HG02981 (cell line): ENCODE measurements at regions not wholly inside any gene's neighbourhood (a gene's known extent, or its start where the extent isn't known, plus 50 kb on each side); places are given as distances from the start of the nearest gene placed in this dataset.

Source experiments
- ATAC-seq: cut with Tn5 transposase; IDR thresholded peaks from one replicate; pipeline ENCODE4 v1.9.1; 2021; ENCODE audit warnings: mild to moderate bottlenecking, moderate library complexity; ENCODE audit not compliant: unreplicated experiment

DNA sequence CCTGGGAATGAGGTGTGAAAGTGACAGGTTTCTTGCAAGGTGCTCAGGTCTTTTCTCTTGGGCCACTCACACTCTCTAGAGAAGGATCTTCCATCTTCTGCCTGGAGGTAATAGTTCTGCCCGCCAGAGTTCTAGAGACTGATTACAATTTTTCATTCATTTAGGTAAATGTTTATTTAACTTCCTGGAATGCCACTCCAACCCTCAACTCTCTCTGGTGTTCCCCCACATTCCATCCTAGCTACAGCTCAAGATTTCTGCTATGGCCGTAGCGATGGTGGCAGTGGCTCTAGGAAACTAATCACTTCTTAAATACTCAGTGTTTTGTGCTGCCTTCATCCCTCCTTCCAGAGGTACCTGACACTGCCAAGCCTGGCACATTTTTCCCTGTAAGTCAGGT lies 174.6 kb downstream of the WDR11 start:
- no peak for ATAC-seq

- ATAC-seq, result no peak
Measured at GRCh38 chr10:121027371-121027770, 176.2 kb downstream of the WDR11 start.

- no peak for ATAC-seq
Measured at GRCh38 chr10:121032460-121032859, 181.3 kb downstream of the WDR11 start.

GRCh38 chr10:121033366-121033765 lies 182.2 kb downstream of the WDR11 start:
- no peak for ATAC-seq

- no peak for ATAC-seq
Measured at GRCh38 chr10:121036431-121036830, 185.3 kb downstream of the WDR11 start.

- ATAC-seq, result no peak
Measured at GRCh38 chr10:121041499-121041898, 190.3 kb downstream of the WDR11 start.

DNA sequence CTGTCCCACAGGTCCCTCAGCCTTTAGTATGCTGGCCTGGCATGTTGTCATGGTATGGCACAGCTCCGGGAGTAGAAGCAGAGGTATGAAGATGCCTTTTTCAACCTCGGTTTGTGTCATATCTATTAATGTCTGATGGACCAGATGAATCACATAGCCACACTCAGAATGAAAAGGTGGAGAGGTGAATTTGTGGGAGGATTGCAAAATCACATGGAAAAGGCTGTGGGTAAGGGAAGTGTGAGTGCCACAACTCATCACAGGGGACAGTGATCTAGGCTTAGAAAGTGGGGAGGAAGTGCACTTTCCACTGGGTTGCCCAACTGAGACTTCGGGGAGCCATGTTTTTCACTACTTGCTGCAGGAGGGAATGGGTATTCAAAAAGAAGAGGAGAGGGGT lies 190.7 kb downstream of the WDR11 start:
- no peak for ATAC-seq

DNA sequence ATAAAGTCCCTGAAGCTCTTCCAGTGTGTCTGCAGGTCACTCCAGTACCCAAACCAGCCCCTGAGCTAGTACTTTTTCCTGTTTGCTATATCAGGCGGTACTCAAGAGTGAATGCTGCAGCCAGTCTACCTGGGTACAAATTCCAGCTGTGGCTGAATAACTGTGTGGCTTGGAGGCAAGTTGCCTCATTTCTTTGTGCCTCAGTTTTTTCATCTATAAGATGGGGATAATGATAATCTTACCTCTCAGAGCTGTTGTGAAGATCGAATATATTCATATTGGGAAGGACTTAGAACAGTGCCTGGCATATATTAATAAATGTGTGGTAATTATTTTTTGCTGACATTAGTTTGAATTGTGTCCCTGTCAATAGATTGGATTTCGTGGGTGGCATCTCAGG lies 191.2 kb downstream of the WDR11 start:
- no peak for ATAC-seq

- no peak for ATAC-seq
Measured at GRCh38 chr10:121043124-121043849, 192.1 kb downstream of the WDR11 start.

- ATAC-seq, result no peak
Measured at GRCh38 chr10:121048749-121049148, 197.6 kb downstream of the WDR11 start.

DNA sequence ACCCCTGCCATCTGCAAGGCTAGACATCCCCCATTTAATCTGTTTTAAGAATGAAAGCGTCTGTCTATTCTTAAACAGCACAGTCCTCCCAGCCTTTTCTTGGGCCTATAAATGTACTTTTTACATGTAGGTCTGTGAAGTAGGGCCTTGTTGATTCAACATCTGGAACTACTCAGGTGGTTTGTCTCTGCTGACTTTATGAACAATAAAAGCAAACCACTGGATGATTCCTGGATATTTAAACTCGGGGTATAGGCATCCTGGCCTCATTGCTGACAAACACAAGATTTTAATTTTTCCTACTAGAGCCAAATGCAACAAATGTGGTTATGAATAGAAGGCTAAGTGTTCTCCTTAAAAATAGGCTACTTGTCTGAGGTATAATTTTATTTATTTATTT lies 198.3 kb downstream of the WDR11 start:
- no peak for ATAC-seq

DNA sequence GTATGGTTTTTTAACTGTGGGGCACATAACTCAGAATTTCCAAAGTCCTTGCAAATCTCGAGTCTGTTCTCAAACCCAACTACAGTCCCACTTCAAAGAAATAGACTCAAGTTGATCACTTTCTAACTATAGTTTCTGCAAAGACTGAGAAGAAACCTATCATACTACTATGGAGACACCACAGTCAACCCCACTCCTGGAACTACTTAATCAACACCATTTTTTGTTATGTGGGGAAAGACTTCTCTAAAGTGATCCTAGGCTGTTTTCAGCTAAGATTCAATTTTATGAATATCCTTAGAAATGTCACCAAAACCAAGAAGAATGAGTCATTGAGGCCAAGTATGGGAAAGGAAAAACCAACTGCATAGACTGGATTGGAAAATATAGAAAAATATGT lies 198.8 kb downstream of the WDR11 start:
- ATAC-seq, result no peak

DNA sequence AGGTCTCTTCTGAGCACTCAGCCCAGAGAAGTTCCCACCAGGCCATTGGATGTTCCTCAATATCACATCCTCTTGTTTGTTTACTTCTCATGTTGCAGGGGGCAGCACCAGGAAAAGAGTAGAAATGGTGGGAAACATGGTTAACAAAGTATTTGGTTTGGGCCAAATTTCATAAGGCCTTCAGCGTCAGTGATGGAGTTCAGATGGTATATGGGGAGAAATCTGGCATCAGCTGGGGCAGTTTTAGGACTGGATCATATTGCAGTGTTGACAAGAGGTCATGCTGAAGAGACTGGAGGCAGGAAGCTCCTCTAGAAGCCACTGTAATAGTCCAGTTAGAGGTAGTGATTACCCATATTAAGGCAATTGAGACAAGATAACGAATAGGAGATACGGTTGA lies 200.0 kb downstream of the WDR11 start:
- ATAC-seq, result no peak

- ATAC-seq, result no peak
Measured at GRCh38 chr10:121051696-121052279, 200.6 kb downstream of the WDR11 start.

GRCh38 chr10:121053151-121053550 lies 202.0 kb downstream of the WDR11 start:
- ATAC-seq, result no peak

DNA sequence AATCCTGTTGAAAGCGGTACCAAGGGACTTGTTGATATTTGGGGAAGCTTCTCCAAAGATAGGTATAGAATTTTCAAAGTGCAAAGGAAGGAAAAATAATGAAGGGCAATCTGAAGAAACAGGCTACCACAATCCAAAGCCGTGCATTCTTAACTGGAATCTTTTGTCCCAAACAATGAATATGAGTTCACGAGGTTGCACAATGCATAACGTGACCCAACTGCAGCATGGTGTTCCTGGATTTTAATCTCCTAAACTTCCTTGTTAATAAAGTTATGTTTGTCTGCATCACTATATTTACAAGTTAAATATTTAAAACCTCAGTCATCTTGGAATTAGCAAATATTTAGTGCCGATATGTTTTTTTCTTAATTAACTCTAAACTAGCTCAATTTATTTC lies 203.7 kb downstream of the WDR11 start:
- no peak for ATAC-seq

DNA sequence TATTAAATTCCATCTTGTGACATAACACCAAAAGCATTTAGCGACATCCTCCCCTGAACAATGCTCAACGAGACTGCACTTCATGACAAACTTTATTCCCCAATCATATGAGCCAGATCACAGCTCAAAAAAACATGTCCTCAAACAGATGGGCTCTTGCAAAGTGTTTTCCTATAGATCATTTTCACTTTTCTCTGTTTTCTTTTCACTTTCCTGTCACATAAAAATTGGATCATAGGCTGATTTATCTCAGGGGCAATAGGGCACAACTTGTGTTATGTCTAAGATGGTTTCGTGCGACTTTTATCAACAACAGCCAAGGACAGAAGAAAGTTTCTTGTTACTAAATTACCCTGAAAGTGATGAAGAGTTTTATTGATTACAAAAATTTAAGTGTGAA lies 206.1 kb downstream of the WDR11 start:
- ATAC-seq, result no peak

- ATAC-seq, result no peak
Measured at GRCh38 chr10:121058082-121058481, 206.9 kb downstream of the WDR11 start.

DNA sequence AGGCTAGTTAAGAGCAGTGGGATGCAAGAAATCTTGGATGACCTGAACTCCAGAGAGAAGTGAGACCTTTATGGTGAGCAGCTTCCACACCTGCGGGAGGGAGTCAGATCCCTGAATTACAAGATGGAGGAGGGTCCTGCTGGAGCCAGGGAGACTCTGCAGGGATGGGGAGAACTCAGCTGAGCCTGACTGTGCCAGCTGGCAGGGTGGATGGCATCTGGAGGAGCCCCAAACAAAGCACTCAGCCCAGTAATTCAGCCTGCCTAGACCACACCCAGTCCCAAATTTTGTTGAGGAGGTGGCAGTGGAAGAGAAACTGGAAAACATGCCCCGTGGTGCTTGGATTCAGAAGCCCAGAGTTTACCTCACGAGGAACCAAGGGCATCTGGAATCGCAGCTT lies 208.2 kb downstream of the WDR11 start:
- no peak for ATAC-seq

DNA sequence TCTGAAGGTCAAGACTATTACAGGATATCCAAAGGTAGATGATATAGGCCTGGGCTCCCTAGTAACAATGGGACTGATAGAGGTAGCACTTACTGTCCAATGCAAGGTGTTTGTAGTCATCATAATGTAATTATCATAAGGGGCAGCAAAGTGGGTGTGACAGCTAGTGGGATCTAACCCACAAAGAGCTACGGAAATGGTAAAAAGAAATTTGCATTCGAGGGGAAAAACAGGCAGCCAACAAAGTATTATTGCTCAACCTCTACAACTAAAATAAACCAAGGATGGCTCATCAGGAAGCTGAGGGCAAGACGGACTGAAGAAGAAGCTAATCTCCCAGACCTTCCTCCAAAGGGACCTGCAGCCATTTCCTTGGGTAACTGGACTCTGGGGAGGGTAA lies 211.0 kb downstream of the WDR11 start:
- ATAC-seq, result no peak

DNA sequence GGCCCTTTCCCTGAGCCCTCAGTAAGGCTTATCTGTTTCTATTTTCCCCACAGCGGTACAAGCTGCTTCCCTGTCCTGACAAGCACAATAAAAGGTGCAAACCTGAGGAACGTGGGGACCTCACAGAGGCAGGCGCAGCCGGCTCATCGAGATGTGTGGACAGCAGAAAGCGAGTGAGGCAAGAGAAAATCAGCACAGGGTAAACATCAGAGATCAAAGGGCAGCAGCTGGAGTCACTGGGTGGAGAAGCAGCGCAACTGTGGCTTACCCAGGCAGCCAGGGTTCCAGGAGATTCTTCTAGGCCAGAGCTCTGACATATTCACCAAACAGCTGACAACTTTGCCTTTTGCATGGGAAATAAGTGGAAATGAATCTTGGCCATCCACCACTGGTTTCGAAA lies 212.6 kb downstream of the WDR11 start:
- no peak for ATAC-seq

DNA sequence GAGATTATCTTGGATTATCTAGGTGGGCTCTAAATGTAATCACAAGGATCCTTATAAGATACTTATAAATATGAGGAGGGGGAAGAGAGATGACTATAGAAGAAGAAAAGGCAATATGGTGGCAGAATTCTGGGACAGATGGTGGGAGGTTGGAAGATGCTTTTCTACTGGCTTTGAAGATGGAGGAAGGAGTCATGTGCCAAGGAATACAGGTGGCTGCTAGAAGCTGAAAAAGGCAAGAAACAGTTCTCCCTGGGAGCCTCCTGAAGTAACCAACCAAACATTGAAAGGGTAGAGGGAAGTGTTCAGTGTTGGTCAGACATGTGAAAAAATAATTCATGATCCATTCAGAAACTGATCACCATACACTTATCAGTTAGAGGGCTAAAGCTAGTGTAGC lies 213.3 kb downstream of the WDR11 start:
- no peak for ATAC-seq

GRCh38 chr10:121065330-121065729 lies 214.2 kb downstream of the WDR11 start:
- peak; percentile 39 for ATAC-seq
